HCT116 (cell line): ENCODE measurements at regions not wholly inside any gene's neighbourhood (a gene's known extent, or its start where the extent isn't known, plus 50 kb on each side); places are given as distances from the start of the nearest gene placed in this dataset.

ENCODE experiments used
- ATAC-seq: fragments of 200-7000 bp; cut with Tn5 transposase; 2 replicates; pipeline ENCODE4 v1.9.1; 2020; ENCODE audit warnings: mild to moderate bottlenecking, moderate library complexity
- BruUV-seq: library from RNA; stranded (reverse); fragments of 400-500 nt; replicated peaks from 2 replicates; lab custom pipeline; 2021; lab: Mats Ljungman, UMichigan
- CTCF ChIA-PET: fragments of 300-600 bp; sonication (Branson Sonifier 250); formaldehyde crosslinking; loops from one replicate; lab custom pipeline; 2021; ENCODE audit warnings: antibody characterized with exemption; lab: Charles Lee
- POLR2A ChIA-PET: fragments of 300-600, 350-600 bp; sonication (Branson Sonifier 250); formaldehyde crosslinking; loops from one replicate; lab custom pipeline; 2021; ENCODE audit warnings: antibody characterized with exemption; lab: Charles Lee
- RAD21 ChIA-PET, 2 experiments: fragments of 300-600 bp; sonication (Branson Sonifier 250); formaldehyde crosslinking; loops; one replicate each; lab custom pipeline; 2023; ENCODE audit warnings: low total read pairs in 2 of 2; ENCODE audit not compliant: uncharacterized antibody in 2 of 2, unreplicated experiment in 2 of 2, low non-redundant PET in 1 of 2; lab: Charles Lee
- DNase-seq: peaks from one replicate; pipeline ENCODE4 v3.0.0-alpha.2; 2010; ENCODE audit warnings: low read depth, low spot score
- H2AFZ ChIP-seq: fragments of 200-600 bp; shearing (Covaris generic), sonication (generic); 2 replicates; pipeline ENCODE4 v1.6.1; 2017; ENCODE audit warnings: low read depth, mixed run types, mixed read lengths, antibody characterized with exemption, low read length; ENCODE audit not compliant: poor library complexity, severe bottlenecking
- H3K27ac ChIP-seq: 2 replicates; pipeline ENCODE4 v1.5.1; 2012; ENCODE audit warnings: low read depth, low read length
- H3K27me3 ChIP-seq: fragments of 200-600 bp; sonication (generic); 2 replicates; pipeline ENCODE4 v1.6.1; 2016; ENCODE audit warnings: mixed run types, low read length, mixed read lengths; ENCODE audit not compliant: insufficient read depth
- H3K36me3 ChIP-seq, 2 experiments: fragments of 200-500 bp in 1 of 2; fragments of 200-600 bp in 1 of 2; sonication (Bioruptor generic) in 1 of 2; sonication (generic) in 1 of 2; 2 replicates each; pipeline versions ENCODE4 v1.5.1 to v1.6.1; 2014 to 2016; ENCODE audit warnings: low read length in 2 of 2, inconsistent platforms in 1 of 2, mixed read lengths in 1 of 2, mixed run types in 1 of 2; ENCODE audit not compliant: insufficient read depth in 2 of 2, control insufficient read depth in 1 of 2
- H3K4me1 ChIP-seq, 2 experiments: fragments of 200-600 bp in 1 of 2; sonication (generic) in 1 of 2; 2 replicates each; pipeline versions ENCODE4 v1.5.1 to v1.6.1; 2012 to 2017; ENCODE audit warnings: low read length in 2 of 2, inconsistent platforms in 1 of 2, mild to moderate bottlenecking in 1 of 2, mixed read lengths in 1 of 2, mixed run types in 1 of 2, moderate library complexity in 1 of 2; ENCODE audit not compliant: insufficient read depth in 2 of 2, control insufficient read depth in 1 of 2
- H3K4me2 ChIP-seq: fragments of 200-600 bp; sonication (generic); 2 replicates; pipeline ENCODE4 v1.6.1; 2017; ENCODE audit warnings: mixed run types, low read length, mixed read lengths
- H3K4me3 ChIP-seq, 2 experiments: fragments of 200-600 bp in 1 of 2; sonication (generic) in 1 of 2; replicated peaks in 1 of 2; 2 replicates each; pipeline ENCODE4 v1.5.1; 2011 to 2016; ENCODE audit warnings: low read length in 2 of 2, control low read depth in 1 of 2, low read depth in 1 of 2, mild to moderate bottlenecking in 1 of 2, mixed read lengths in 1 of 2, mixed run types in 1 of 2
- H3K79me2 ChIP-seq: fragments of 200-600 bp; sonication (generic); 2 replicates; pipeline ENCODE4 v1.6.1; 2017; ENCODE audit warnings: mild to moderate bottlenecking, mixed run types, low read length, moderate library complexity, mixed read lengths; ENCODE audit not compliant: insufficient read depth
- H3K9ac ChIP-seq: fragments of 200-600 bp; sonication (generic); 2 replicates; pipeline ENCODE4 v1.6.1; 2016; ENCODE audit warnings: low read length, mixed read lengths
- H3K9me2 ChIP-seq: fragments of 200-600 bp; sonication (generic), shearing (Covaris generic); 2 replicates; pipeline ENCODE4 v1.6.1; 2017; ENCODE audit warnings: mixed run types, mild to moderate bottlenecking, moderate library complexity; ENCODE audit not compliant: insufficient read depth
- H3K9me3 ChIP-seq, 2 experiments: fragments of 200-500 bp in 1 of 2; fragments of 200-600 bp in 1 of 2; sonication (Bioruptor generic) in 1 of 2; sonication (generic) in 1 of 2; 2 replicates each; pipeline ENCODE4 v1.6.1; 2014 to 2017; ENCODE audit warnings: low read length in 2 of 2, mixed read lengths in 2 of 2, inconsistent platforms in 1 of 2, low read depth in 1 of 2, mild to moderate bottlenecking in 1 of 2, mixed run types in 1 of 2, moderate library complexity in 1 of 2; ENCODE audit not compliant: control insufficient read depth in 1 of 2, insufficient read depth in 1 of 2
- H4K20me1 ChIP-seq: fragments of 200-600 bp; sonication (generic), shearing (Covaris generic); 2 replicates; pipeline ENCODE4 v1.6.1; 2017; ENCODE audit warnings: mixed run types, mild to moderate bottlenecking, moderate library complexity; ENCODE audit not compliant: insufficient read depth
- CBX3 ChIP-seq: IDR thresholded peaks from 2 replicates; pipeline ENCODE4 v1.6.1; 2012; ENCODE audit warnings: low read depth
- EGR1 ChIP-seq: IDR thresholded peaks from 2 replicates; pipeline ENCODE4 v1.6.1; 2012; ENCODE audit warnings: low read depth
- ELF1 ChIP-seq: IDR thresholded peaks from 2 replicates; pipeline ENCODE4 v1.6.1; 2012; ENCODE audit warnings: low read depth, borderline replicate concordance
- EZH2 ChIP-seq: fragments of 200-600 bp; sonication (generic); IDR thresholded peaks from 2 replicates; pipeline ENCODE4 v1.6.1; 2017; ENCODE audit warnings: antibody characterized with exemption, mixed run types
- POLR2A ChIP-seq: IDR thresholded peaks from 2 replicates; pipeline ENCODE4 v1.7.0; 2011; ENCODE audit warnings: borderline replicate concordance; ENCODE audit not compliant: insufficient read depth, insufficient read length; ENCODE audit errors: extremely low read depth
- TCF7L2 ChIP-seq: IDR thresholded peaks from 2 replicates; pipeline ENCODE4 v1.7.0; 2011; ENCODE audit warnings: borderline replicate concordance, inconsistent platforms; ENCODE audit not compliant: insufficient read depth, insufficient read length; ENCODE audit errors: extremely low read depth
- intact Hi-C: fragments of 100-400 bp; cut with micrococcal nuclease; formaldehyde crosslinking; loops from 2 replicates; pipeline ENCODE4 v1.10.0; 2022
- TF ChIP-seq, protein P1 (sequence below): IDR thresholded peaks from 2 replicates; pipeline ENCODE4 v1.6.1; 2011; ENCODE audit warnings: mild to moderate bottlenecking, low read length, moderate library complexity; ENCODE audit not compliant: insufficient replicate concordance; ENCODE audit errors: extremely low read depth
- TF ChIP-seq, protein P2 (sequence below): IDR thresholded peaks from 2 replicates; pipeline ENCODE4 v1.6.1; 2012; ENCODE audit warnings: low read depth
- TF ChIP-seq, protein P3 (sequence below): IDR thresholded peaks from 2 replicates; pipeline ENCODE4 v1.6.1; 2012
- TF ChIP-seq, protein P4 (sequence below), 3 experiments: fragments of 200-600 bp in 1 of 3; sonication (generic) in 1 of 3; IDR thresholded peaks in 2 of 3; conservative IDR thresholded peaks in 1 of 3; 2 replicates each; pipeline ENCODE4 v1.5.1; 2012 to 2017; ENCODE audit warnings: low read depth in 2 of 3, low read length in 2 of 3, antibody characterized with exemption in 1 of 3, borderline replicate concordance in 1 of 3, control low read depth in 1 of 3, mild to moderate bottlenecking in 1 of 3, mixed read lengths in 1 of 3, mixed run types in 1 of 3, moderate library complexity in 1 of 3; ENCODE audit not compliant: insufficient read depth in 1 of 3

DNA sequence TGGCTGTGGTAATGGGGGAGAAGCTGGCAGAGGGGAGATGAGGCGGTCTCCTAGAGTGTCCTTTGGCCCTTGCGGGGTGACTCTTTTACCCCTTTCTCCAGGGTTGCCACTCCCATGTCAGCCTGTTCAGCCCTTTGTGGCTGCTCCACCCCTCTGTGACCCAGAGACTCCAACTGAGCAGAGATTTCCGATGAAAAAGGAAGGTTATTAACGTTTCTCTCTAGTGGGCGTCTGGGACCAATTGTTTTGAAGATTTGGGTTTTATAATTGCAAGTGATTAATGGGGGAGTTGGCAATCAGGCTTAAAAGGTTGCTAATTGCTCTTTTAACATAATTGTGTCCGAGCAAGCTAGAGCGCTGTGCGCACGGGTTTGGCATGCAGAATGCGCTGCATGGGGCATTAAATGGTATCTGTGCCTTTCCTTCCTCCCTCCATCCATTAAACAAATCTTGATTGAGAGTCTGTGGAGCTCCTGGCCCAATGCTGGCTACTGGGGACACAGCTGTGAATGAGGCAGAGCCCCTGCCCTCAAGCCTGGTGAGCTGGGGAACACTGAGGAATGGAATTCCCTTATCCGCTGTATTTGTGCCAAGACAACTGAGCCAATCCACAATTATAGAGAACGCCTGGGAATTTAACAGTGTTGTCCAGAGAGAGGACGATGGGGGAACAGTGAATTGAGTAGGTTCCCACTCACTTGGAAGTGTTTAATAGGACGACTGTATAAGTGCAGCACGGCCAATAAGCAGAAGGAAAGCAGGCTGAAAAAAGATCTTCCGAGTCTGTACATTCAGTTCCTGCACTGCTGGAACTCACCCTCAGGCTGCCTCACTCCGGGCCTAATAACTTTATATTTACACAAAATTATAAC is 295.9 kb downstream of the MIAT start:
- CTCF ChIA-PET: no interaction called here
- H3K4me1 ChIP-seq: no peaks in the 10 kb centered on the region
- H3K27ac ChIP-seq: no peak overlapping the region
- H3K4me2 ChIP-seq: no peak overlapping the region
- RAD21 ChIA-PET: no interaction called here
- H2AFZ ChIP-seq: no peak overlapping the region
- H4K20me1 ChIP-seq: no peaks in the 10 kb centered on the region
- H3K9me2 ChIP-seq: no peaks in the 10 kb centered on the region
- no peak for ATAC-seq
- intact Hi-C loops: no loop called here
- no peak overlapping the region for H3K9ac ChIP-seq
- no peak for TF ChIP-seq ELF1
- TF ChIP-seq, protein P1, sequence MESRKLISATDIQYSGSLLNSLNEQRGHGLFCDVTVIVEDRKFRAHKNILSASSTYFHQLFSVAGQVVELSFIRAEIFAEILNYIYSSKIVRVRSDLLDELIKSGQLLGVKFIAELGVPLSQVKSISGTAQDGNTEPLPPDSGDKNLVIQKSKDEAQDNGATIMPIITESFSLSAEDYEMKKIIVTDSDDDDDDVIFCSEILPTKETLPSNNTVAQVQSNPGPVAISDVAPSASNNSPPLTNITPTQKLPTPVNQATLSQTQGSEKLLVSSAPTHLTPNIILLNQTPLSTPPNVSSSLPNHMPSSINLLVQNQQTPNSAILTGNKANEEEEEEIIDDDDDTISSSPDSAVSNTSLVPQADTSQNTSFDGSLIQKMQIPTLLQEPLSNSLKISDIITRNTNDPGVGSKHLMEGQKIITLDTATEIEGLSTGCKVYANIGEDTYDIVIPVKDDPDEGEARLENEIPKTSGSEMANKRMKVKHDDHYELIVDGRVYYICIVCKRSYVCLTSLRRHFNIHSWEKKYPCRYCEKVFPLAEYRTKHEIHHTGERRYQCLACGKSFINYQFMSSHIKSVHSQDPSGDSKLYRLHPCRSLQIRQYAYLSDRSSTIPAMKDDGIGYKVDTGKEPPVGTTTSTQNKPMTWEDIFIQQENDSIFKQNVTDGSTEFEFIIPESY: no peak
- TF ChIP-seq, protein P2, sequence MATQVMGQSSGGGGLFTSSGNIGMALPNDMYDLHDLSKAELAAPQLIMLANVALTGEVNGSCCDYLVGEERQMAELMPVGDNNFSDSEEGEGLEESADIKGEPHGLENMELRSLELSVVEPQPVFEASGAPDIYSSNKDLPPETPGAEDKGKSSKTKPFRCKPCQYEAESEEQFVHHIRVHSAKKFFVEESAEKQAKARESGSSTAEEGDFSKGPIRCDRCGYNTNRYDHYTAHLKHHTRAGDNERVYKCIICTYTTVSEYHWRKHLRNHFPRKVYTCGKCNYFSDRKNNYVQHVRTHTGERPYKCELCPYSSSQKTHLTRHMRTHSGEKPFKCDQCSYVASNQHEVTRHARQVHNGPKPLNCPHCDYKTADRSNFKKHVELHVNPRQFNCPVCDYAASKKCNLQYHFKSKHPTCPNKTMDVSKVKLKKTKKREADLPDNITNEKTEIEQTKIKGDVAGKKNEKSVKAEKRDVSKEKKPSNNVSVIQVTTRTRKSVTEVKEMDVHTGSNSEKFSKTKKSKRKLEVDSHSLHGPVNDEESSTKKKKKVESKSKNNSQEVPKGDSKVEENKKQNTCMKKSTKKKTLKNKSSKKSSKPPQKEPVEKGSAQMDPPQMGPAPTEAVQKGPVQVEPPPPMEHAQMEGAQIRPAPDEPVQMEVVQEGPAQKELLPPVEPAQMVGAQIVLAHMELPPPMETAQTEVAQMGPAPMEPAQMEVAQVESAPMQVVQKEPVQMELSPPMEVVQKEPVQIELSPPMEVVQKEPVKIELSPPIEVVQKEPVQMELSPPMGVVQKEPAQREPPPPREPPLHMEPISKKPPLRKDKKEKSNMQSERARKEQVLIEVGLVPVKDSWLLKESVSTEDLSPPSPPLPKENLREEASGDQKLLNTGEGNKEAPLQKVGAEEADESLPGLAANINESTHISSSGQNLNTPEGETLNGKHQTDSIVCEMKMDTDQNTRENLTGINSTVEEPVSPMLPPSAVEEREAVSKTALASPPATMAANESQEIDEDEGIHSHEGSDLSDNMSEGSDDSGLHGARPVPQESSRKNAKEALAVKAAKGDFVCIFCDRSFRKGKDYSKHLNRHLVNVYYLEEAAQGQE: no peak
- TF ChIP-seq EGR1: no peak
- TF ChIP-seq POLR2A: no peak
- TF ChIP-seq, protein P3, sequence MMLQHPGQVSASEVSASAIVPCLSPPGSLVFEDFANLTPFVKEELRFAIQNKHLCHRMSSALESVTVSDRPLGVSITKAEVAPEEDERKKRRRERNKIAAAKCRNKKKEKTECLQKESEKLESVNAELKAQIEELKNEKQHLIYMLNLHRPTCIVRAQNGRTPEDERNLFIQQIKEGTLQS: no peak
- no peak for TF ChIP-seq CBX3
- TF ChIP-seq, protein P4, sequence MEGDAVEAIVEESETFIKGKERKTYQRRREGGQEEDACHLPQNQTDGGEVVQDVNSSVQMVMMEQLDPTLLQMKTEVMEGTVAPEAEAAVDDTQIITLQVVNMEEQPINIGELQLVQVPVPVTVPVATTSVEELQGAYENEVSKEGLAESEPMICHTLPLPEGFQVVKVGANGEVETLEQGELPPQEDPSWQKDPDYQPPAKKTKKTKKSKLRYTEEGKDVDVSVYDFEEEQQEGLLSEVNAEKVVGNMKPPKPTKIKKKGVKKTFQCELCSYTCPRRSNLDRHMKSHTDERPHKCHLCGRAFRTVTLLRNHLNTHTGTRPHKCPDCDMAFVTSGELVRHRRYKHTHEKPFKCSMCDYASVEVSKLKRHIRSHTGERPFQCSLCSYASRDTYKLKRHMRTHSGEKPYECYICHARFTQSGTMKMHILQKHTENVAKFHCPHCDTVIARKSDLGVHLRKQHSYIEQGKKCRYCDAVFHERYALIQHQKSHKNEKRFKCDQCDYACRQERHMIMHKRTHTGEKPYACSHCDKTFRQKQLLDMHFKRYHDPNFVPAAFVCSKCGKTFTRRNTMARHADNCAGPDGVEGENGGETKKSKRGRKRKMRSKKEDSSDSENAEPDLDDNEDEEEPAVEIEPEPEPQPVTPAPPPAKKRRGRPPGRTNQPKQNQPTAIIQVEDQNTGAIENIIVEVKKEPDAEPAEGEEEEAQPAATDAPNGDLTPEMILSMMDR (IDR thresholded peaks at IDR 0.05 in 2 of 3, conservative IDR thresholded peaks at IDR 0.05 in 1 of 3; ENCODE audit: borderline replicate concordance in 1 of 3, insufficient read depth in 1 of 3, low read depth in 2 of 3, low read length in 2 of 3): no peak
- no peak for TF ChIP-seq TCF7L2
- no peak for TF ChIP-seq EZH2
- TF ChIP-seq, all 23 proteins: peak for 0
- H3K27me3 ChIP-seq: peaks cover 62% of the 10 kb centered on the region
- no peaks in the 10 kb centered on the region for H3K36me3 ChIP-seq
- H3K4me3 ChIP-seq: no peak overlapping the region
- no peaks in the 10 kb centered on the region for H3K79me2 ChIP-seq
- DNase-seq: no peak
- no TSS peak for BruUV-seq
- H3K9me3 ChIP-seq: no peaks in the 10 kb centered on the region
- POLR2A ChIA-PET: no interaction called here
